ENCODE measurements at regions not wholly inside any gene's neighbourhood (a gene's known extent, or its start where the extent isn't known, plus 50 kb on each side); places are given as distances from the start of the nearest gene placed in this dataset.
"Not testable (repeated sequence)": the region's sequence is repeated elsewhere in the genome, so short reads cannot be mapped to it uniquely, and the experiment has no call there.

DNA sequence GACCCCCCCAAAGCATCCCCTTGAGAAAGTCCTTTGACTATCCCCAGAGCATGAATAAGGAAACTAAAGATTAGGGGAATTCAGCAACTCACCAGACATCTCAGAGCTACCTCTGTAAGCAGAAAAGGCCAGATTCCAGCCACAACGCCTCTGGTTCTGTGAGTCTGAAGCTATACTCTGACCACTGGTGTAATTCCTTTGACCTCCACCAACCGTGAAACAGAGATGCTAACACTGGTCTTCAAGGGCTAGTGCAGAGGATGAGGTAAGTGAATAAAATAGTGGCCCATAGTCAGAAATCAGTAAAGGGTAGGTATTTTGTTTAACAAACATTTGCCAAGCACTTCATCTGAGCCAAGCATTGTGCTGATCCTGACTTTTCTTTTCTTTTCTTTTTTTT lies 353.4 kb downstream of the NPIPA8 start:
- DNase-seq, result no peak

DNA sequence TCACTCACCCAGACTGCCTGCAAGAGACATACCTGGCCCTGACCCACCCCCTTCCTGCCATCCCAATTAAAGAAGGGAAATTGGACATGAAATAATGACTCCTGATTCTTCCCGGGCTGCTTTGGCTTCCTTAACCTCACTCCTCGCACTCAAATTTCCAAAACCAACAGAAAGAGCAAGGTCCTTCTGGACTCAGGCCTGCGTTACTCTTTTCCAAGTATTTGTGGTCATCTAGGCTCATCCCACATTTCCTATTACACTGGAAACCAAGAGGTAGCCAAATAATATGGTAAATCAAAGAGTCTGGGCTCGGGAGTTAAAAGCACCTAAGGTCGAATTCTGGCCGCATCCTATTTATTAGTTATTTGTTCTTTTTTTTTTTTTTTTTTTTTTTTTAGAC lies 359.3 kb downstream of the NPIPA8 start:
- DNase-seq, result no peak

DNA sequence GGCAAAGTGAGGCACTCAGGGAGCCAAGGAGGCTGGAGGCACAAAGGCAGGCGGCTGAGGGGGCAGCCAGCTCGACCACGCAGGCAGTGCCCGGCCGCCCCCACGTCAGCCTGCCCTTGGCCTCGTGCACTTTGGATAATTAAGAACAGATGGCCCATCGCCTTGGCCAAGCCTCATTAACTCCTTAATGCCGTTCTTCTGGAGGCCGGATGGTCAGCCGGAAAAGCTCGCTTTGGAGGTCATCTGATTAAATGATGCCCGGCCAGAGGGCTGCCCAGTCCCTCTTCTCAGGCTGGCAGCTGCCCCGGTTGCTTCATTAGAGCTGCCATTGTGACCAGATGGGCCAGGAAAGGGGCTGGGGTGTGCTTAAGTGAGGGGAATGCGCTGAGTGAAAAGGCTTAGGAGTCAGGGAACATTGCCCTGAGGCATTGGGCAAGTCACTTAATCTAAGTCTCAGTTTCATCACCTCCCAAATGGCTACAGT lies 364.0 kb downstream of the NPIPA8 start:
- DNase-seq, result no peak

DNA sequence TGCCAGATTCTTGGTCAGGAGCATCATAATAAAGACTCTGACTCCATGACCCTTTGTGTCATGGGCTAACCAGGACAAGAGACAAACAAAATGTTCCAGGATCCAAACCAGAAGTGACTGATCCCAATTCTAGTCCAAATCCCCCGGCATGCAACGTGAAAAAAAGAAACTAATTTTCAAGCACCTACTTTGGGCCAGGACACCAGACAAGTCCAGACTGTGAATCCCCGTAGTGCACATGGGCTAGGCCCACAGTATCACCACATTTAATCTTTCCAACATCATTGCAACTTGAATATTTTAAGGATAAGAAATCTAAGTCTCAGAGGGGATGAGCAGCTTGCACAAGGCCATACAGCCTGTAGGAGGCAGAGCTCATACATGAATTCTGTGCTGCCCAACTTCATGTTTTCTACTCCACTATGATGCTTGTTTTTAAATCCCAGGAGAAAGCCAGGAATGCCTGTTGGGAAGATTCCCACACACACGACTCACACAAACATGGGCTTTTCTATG lies 365.7 kb downstream of the NPIPA8 start:
- DNase-seq, result no peak

DNA sequence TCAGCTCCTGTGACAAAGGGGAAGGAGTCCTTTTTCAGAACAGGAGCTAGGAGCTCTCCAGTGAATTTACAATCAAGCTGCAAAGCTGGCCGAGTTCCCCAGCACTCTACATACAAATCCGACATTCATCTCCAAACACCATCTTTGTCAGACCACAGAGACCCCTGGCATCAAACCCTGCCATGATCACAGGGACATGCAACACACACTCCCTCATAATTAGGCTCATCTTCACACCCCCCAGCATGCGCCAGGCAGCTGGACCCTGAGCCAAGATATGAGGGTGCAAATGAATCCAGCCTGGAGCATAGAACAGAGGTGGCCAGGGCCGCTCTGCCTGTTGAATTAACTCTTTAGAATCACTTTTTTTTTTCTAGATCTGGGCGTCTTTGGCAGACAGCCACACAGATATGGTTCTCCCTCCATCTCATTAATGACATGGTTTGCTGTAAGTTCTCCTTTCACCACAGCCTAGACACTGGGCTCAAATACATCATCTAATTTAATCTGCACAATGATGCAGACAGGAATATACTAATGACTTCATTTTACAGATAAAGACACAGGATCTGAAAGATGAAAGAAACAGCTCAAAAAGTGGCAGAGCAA lies 366.3 kb downstream of the NPIPA8 start:
- DNase-seq, result no peak

DNA sequence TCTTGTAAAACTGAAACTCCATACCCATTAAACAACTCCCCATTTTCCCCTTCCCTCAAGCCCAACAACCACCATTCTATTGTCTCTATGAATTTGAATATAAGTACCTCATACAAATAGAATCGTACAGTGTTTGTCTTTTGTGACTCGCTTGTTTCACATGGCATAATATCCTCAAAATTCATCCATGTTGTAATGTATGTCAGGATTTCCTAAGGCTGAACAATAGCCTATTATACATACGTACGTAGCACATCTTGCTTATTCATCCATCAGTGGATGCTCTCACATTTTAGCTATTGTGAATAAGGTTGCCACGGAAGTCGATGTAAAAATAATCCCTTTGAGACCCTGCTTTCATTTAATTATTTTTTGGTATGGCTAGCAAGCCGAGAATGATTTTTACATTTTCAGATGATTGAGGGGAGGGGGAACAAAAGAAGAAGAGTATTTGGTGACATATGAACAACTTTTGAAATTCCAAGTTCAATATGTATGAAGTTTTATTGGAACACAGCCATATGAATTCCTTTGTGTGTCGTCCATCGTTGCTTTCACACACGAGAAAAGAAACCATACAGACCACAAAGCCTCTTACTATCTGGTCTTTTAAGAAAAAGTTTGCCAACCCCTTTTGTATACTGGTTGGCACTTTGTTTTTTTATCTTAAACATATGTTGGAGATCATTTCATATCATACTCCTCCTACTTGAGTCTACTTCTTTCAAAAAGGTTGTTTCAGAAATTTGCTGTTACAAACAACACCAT lies 371.2 kb downstream of the NPIPA8 start:
- DNase-seq, result no peak

DNA sequence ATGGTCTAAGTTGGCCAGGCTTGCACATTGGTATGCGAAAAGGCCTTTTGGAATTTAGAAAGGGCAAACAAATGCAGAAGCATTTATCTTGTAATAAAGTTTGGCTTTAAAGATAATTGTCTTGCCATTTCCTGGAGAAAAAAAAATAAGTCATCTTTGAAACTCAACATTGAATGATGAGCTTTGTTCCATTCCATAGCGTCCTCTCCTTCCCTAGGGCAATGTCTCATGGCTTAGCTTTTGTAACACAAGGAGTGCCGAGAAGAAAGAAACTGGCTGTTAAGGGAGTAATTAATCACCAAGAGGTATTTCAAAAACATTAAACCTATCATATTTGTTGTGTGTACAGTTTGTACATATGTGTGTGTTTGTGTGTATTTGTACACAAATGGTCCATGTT lies 372.3 kb downstream of the NPIPA8 start:
- DNase-seq, result no peak

DNA sequence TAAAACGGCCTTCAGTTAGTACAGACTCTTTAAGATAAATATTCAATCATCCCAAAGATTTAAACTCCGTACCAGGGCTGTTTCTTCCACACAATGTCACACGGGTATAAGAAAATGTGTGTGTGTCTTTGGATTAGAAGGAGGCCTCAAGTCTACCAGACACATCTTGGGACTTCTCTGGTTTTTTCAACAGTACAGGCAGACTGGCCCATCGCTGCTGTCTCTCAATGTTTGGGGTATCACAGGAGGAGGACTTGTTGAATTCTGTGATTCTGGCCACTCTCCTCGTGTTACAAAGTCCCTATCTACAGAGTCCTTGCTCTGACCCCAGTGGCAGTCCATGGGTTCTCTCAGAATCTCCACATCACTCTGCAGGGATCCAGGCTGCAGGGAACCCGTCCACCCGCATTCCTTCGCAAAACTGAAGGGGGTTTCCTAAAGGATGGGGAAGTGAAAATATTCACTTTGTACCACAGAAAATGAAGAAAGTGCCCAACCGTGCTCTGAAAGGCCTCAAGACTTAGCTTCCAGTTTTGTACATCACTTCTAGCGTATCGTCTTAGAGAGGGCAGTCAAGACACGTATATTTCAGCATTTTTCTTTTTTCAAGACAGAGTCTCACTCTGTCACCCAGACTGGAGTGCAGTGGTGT lies 373.2 kb downstream of the NPIPA8 start:
- no peak for DNase-seq

DNA sequence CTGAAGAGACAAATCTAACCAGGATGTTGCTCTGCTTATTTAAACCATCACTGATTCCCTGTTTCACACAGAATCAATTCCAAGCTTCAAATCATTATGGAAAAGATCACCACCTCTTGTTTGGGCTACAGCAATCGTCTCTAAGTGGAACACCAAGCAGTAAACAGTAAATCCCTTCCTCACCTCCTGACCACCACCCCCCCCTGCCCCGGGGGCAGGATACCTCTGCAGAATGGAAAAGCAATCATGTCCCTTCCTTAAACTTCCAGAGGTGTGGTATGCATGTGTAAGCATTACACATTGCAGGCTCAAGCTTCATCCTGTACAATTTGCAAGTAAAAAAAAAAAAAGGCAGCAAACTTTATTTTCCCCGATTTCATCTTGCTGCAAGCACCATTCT lies 373.8 kb downstream of the NPIPA8 start:
- DNase-seq, result no peak

DNA sequence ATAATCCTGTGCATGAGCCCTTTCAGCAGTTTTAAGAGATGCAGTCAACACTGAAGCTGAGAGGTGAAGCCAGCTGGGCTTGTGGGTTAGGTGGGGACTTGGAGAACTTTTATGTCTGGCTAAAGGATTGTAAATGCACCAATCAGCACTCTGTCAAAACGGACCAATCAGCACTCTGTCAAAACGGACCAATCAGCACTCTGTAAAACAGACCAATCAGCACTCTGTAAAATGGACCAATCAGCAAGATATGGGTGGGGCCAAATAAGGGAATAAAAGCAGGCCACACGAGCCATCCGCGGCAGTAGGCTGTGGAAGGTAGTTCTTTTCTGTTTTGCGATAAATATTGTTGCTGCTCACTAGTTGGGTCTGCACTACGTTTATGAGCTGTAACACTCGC lies 374.7 kb downstream of the NPIPA8 start:
- DNase-seq, result not testable (repeated sequence)

DNA sequence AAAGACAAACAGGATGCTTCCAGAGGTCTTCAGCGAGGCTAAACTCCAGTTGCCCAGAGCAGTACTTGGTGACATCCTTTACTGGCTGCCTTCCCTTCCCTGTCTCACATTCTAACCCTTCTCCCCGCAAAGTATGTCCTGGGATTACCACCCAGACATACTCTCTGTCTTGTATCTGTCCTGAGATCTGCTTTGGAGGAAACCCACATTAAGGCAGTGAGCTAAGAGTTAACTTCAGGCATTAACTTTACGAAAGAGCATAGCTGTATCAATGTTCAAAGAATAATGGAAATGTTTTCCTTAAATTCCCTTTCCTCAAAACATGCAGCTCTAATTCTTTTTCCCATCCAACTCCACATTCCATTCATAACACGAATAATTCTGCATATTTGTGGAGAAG lies 385.2 kb downstream of the NPIPA8 start:
- DNase-seq, result no peak

DNA sequence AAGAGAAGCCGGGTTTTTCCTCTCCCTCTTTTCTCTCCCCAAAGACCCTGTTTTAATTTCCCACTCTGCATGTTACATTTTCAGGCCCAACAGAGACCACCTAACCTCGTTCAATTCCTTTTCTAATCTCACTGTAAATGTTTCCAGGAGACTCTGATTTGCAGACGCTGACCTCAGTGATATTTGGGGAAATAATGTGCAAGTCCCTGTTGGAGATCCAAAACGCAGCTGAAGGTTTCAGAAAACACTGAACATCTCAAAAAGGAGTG lies 386.6 kb downstream of the NPIPA8 start:
- no peak for DNase-seq

DNA sequence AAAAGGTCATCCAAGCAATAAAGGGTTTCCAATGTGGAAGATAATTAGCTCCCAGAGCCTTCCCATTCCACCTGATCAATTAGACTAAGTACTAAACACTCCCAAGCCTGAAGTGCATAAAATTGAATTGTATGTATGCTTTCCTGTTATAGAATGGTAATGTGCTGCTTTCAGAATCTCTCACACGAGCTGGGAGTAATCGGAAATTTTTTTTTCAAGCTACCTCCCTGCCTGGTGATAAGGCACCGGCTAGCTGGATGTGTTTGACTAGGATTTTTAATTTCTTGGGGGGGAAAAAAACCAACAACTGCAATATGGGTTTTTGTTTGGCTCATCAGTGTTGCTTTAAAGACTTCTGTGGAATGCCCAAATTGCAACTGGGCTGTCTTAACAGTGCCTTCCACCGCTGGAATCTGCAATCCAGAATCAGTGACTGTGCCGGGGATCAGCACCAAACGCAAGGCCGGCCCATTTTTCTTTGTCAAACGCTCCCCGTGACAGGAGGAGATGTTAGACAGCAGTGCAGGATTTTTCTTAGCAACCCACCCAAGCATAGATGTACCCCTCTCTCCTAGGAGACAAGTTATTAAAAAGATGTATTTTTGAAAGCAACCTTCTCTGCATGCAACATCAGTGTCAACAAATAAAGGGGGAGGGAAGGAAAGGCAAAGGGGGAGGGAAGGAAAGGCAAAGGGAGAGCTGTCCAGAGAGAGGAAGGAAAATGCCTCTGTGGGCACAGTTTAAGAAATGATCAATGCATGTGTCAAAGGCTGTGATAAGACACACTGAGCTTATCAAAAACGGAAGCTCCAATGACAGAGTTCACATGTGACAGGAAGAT lies 387.2 kb downstream of the NPIPA8 start:
- DNase-seq, result no peak

DNA sequence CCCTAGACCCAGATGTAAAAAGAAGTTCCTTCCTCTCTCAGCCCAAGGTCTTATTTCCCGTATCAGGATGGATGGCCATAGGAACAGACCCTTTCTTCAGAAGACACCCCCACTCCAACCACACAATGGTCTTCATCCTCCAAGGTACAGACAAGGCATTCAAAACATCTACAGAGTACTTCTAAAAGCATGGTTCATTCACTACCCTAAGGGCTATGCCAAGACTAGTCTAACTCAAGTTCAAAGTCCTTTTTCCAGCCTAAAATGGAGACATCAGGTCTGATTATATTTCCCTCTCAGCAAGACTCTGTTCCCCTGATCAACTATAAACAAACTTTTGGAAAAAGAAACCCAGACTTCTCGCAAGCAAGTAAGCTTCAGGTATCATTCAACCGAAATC lies 388.9 kb downstream of the NPIPA8 start:
- no peak for DNase-seq

DNA sequence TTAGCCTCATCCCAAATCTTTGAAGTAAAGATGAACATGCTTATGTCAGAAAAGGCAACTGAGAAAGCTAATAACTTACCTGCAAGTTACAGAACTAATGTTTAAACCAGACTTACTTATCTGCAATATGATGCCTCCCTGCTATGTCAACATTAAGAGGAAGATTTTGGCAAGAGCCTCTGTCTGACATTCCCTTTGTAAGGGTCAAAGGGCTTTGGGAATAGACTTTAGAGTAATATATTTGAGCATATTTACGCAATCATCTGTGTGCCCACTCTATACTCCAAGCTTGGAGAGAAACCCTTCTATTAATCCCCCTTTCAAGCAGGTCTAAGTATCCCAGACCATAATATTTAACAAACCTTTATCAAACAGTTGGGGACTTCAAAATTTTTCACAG lies 389.4 kb downstream of the NPIPA8 start:
- no peak for DNase-seq

DNA sequence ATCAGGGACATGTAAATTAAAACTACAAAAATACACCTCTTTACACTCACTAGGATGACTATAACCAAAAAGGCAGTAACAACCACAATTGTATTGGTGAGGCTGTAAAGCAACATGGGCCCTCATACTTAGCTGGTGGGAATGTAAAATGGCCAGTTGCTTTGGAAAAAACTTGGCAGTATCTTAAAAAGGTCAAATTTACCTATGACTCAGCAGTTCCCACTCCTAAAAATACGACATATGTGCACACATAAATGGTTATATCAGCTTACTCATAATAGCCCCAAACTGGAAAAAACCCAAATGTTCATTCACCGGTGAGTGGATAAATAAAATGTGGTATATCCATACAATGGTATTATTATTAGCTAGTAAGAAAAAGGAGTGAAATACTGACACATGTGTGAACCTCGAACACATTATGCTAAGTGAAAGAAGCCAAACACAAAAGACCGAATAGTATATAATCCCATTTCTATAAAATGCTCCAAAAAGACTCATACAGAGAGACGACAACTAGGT lies 391.4 kb downstream of the NPIPA8 start:
- DNase-seq, result no peak

DNA sequence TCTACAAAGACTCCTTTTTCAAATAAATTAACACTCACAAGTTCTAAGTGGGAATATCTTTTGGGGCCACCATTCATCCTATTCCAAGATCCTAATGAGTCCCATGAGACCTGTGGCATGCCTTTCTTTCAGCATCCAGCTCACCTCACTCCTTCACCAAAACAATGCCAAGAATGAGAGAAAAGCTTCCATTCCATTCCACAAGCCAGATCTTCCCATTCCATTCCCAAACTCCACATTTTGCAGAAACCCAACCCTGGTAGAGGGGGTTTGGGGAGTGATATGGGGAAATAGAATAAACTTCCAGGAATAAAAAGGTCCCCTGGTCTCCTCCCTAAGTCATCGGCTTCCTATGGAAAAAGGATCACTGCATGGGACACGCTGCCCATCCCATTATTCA lies 392.2 kb downstream of the NPIPA8 start:
- no peak for DNase-seq

DNA sequence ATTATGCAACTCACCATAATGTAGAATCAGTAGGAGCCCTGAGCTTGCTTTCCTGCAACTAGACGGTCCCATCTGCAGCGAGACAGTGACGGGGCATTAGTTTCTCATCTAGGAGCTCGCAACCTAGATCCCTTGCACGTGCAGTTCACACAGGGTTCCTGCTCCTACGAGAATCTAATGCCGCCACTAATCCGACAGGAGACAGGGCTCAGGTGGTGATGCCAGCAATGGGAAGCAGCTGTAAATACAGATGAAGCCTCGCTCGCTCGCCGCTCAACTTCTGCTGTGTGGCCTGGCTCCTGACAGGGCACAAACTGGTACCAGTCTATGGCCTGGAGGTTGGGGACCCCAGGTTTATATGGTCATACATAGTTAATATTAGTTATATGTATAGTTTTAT lies 394.5 kb downstream of the NPIPA8 start:
- no peak for DNase-seq

DNA sequence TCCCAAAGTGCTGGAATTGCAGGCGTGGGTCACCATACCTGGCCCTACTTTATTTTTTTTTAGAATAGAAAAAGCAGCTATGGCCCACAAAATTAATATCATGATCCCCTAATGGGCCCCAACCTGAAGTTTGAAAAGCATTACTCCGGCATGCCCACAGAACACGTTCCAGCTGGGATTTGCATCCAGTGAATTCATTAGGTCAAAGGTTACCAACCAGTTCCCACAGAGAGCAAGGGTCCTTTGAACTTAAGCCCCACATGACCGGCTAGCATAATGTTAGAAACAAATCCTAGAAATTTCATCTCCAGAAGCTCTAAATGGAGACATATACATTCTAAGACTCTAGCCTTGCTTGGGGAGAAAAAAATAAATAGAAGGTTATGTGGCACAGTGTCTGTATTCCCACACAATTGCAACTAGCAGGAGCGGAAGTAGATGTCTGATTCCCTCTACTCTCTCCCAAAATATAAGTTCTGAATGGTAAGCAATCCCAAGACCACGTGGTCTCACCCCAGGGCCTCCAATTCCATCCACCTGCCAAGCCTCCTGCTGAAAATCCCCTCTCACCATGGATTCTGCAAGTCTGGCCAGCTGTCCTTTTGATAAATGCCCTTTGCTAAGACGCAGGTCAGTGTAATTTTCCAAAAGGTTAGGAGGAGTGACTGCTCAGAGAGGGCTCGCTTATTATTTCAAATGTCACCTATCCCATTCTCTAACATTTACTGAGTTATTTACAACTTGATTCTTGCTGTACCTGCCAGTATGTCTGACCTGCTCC lies 395.8 kb downstream of the NPIPA8 start:
- no peak for DNase-seq

DNA sequence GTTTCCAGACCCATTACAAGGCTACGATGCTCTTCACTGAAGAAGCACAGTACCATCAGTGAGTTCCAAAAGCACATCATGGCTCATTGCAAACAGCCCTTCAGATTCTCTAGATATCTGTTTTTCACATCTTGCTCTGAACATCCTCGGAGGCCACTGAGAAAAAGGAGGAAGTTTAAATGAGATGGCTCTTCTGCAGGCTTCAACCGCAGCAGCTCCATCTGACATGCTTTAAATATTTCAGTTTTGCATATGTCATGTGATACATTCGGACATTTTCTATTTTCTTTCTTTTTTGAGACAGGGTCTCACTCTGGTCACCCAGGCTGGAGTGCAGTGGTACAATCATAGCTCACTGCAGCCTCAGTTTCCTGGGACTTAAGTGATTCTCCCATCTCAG lies 396.8 kb downstream of the NPIPA8 start:
- no peak for DNase-seq

DNA sequence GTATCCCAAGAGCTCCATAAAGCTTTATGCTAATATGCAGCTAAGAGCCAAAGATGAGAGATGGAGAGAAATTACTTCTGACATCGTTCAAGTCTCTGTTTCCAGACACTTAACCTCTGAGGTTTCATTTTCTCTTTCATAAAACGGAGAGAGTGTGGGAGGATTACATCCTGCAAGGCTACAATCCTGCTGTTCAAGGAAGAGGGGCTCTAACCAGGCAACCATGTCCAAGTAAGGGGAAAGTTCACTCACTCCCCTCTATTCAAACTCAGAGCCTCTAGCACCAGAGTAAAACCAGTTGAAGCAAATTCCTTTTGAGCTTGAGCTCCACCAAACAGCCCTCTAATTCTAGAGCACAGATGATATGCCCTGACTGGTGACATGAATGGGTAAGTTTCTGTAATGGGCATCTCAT lies 397.4 kb downstream of the NPIPA8 start:
- no peak for DNase-seq

DNA sequence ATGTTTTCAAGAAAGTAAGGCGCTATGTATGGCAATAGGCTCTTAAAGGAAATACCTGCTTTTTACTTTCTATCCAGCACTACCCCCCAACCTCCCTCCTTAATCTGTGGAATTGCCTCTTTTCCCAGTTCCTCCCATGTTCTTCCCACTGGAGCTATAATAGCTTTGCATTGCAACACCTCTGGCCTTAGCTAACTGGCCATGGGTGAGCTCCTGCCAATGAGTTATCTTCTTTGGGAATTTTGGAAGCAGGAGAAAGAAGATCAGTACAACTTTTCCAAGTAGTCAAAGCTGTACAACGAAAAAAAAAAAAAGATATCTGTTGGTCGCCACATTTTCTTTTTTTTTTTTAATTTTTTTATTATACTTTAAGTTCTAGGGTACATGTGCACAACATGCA lies 398.0 kb downstream of the NPIPA8 start:
- DNase-seq, result no peak
